Muscle of arm (tissue), 1 donor: ENCODE measurements at regions not wholly inside any gene's neighbourhood (a gene's known extent, or its start where the extent isn't known, plus 50 kb on each side); places are given as distances from the start of the nearest gene placed in this dataset.
"Not testable (repeated sequence)": the region's sequence is repeated elsewhere in the genome, so short reads cannot be mapped to it uniquely, and the experiment has no call there.

Experiments
- DNase-seq: peaks from one replicate; pipeline ENCODE4 v3.0.0-alpha.2; 2013

- DNase-seq: no peak
Measured at GRCh38 chr4:100034023-100034664, 84.1 kb upstream of the H2AZ1 start.

DNA sequence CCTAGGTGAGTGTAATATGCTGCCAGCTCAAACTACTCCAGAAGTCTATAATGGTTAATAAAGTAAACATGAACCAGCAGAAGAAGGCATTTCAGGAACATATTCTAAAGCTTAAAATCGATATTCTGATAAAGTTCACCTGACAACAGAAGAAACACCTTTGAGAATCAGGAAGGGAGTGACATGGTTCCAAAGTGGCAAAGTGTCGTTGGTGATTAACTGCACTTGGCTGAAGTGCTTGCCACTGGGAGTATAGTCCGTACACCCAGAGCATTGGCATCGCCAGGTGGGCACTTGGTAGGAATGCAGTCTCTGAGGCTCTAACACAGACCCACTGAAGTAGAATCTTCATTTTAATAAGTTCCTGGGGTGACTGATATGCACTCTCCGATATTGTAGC, 76.0 kb upstream of the H2AZ1 start:
- no peak for DNase-seq

GRCh38 chr4:100023800-100024199, 73.7 kb upstream of the H2AZ1 start:
- DNase-seq: no peak

- DNase-seq: peak; percentile 29
Measured at GRCh38 chr4:100022792-100023222, 72.7 kb upstream of the H2AZ1 start.

- DNase-seq: no peak
Measured at GRCh38 chr4:100019821-100020220, 69.7 kb upstream of the H2AZ1 start.

- DNase-seq: no peak
Measured at GRCh38 chr4:100017637-100018310, 67.7 kb upstream of the H2AZ1 start.

DNA sequence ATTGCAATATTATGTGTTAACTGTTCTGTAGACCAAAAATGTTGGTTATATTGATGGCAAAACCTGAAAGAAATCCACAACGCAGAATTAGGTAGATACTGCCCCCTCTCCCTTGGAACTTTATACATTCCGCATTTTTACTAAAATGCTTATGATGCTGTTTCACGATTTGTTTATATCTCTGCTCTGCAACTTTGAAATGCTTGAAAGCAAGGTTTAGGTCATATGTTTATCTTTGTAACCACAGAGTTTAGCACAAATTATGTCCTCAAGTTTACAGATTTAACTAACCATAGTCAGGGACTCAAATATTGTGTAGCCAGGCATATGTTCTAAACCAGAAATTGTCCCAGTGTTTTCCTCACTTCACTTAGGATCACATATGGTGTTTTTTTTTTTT, 66.1 kb upstream of the H2AZ1 start:
- no peak for DNase-seq

DNA sequence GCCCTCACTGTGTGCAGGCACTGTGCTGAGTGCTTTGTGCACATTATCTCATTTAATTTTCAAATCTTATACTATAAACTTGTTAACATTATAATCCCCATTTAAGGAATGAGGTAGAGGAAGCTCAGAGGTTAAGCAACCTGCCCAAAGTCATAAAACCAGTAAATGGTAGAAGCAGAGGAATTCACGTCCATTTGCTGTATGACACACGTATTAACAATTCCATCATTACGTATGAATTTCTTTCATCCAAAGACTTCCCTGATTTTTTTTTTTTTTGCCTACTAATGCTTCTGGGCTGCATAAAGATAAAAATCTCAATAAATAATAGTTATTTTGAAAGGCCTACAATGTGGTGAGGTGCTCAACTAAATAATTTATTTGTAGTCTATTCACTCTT, 64.5 kb upstream of the H2AZ1 start:
- DNase-seq: no peak

GRCh38 chr4:100009490-100009889, 59.4 kb upstream of the H2AZ1 start:
- DNase-seq: no peak

DNA sequence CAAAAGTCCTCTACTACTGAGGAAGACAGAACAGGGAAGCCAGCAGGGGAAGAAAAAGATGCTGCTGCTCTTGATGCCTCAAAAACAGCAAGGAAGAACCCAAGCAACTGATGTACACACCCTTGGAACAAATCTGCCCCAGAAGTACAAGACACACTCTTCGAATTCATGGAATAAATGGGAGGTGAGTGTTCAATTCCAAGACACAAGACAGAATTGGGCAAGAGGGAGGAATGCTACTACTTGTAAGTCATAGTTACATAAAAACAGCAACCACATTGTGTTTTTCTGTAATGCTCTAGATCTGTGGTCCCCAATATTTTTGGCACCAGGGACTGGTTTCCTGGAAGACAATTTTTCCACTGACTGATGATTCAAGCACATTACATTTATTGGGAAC, 58.0 kb upstream of the H2AZ1 start:
- no peak for DNase-seq

- not testable (repeated sequence) for DNase-seq
Measured at GRCh38 chr4:100006161-100006560, 56.1 kb upstream of the H2AZ1 start.
